GM23338 (cell line): ENCODE measurements at regions not wholly inside any gene's neighbourhood (a gene's known extent, or its start where the extent isn't known, plus 50 kb on each side); places are given as distances from the start of the nearest gene placed in this dataset.

ENCODE experiments used
- CREB1 ChIP-seq: fragments of 250-450 bp; sonication (Bioruptor Pico); IDR thresholded peaks from 2 replicates; pipeline ENCODE4 v1.5.0; 2020; ENCODE audit warnings: low read depth, mild to moderate bottlenecking, moderate library complexity
- JUNB ChIP-seq: IDR thresholded peaks from one replicate; pipeline ENCODE4 v1.6.1; 2016; ENCODE audit warnings: antibody characterized with exemption; ENCODE audit not compliant: unreplicated experiment
- NANOG ChIP-seq: IDR thresholded peaks from 2 replicates; pipeline ENCODE4 v1.6.1; 2016; ENCODE audit warnings: antibody characterized with exemption, borderline replicate concordance
- POLR2AphosphoS5 ChIP-seq: IDR thresholded peaks from 2 replicates; pipeline ENCODE4 v1.6.1; 2016; ENCODE audit warnings: antibody characterized with exemption, low read depth
- STAT1 ChIP-seq: IDR thresholded peaks from one replicate; pipeline ENCODE4 v1.6.1; 2016; ENCODE audit warnings: antibody characterized with exemption; ENCODE audit not compliant: unreplicated experiment
- ZNF114 ChIP-seq: fragments of 250-450 bp; sonication (Bioruptor Pico); IDR thresholded peaks from 2 replicates; pipeline ENCODE4 v1.5.0; 2020; ENCODE audit warnings: mild to moderate bottlenecking, moderate library complexity
- TF ChIP-seq, protein P1 (sequence below): fragments of 250-450 bp; sonication (Bioruptor Pico); IDR thresholded peaks from 2 replicates; pipeline ENCODE4 v1.5.0; 2020; ENCODE audit warnings: mild to moderate bottlenecking, moderate library complexity
- TF ChIP-seq, protein P2 (sequence below), 2 experiments: fragments of 200-600 bp in 1 of 2; sonication (generic) in 1 of 2; conservative IDR thresholded peaks; 2 replicates each; pipeline versions ENCODE4 v1.5.1 to v1.6.1; 2016 to 2017; ENCODE audit warnings: antibody characterized with exemption in 2 of 2, low read depth in 2 of 2, mild to moderate bottlenecking in 2 of 2, moderate library complexity in 1 of 2
- TF ChIP-seq, protein P3 (sequence below): IDR thresholded peaks from 2 replicates; pipeline ENCODE4 v1.6.1; 2016; ENCODE audit warnings: antibody characterized with exemption

- TF ChIP-seq, protein P1, sequence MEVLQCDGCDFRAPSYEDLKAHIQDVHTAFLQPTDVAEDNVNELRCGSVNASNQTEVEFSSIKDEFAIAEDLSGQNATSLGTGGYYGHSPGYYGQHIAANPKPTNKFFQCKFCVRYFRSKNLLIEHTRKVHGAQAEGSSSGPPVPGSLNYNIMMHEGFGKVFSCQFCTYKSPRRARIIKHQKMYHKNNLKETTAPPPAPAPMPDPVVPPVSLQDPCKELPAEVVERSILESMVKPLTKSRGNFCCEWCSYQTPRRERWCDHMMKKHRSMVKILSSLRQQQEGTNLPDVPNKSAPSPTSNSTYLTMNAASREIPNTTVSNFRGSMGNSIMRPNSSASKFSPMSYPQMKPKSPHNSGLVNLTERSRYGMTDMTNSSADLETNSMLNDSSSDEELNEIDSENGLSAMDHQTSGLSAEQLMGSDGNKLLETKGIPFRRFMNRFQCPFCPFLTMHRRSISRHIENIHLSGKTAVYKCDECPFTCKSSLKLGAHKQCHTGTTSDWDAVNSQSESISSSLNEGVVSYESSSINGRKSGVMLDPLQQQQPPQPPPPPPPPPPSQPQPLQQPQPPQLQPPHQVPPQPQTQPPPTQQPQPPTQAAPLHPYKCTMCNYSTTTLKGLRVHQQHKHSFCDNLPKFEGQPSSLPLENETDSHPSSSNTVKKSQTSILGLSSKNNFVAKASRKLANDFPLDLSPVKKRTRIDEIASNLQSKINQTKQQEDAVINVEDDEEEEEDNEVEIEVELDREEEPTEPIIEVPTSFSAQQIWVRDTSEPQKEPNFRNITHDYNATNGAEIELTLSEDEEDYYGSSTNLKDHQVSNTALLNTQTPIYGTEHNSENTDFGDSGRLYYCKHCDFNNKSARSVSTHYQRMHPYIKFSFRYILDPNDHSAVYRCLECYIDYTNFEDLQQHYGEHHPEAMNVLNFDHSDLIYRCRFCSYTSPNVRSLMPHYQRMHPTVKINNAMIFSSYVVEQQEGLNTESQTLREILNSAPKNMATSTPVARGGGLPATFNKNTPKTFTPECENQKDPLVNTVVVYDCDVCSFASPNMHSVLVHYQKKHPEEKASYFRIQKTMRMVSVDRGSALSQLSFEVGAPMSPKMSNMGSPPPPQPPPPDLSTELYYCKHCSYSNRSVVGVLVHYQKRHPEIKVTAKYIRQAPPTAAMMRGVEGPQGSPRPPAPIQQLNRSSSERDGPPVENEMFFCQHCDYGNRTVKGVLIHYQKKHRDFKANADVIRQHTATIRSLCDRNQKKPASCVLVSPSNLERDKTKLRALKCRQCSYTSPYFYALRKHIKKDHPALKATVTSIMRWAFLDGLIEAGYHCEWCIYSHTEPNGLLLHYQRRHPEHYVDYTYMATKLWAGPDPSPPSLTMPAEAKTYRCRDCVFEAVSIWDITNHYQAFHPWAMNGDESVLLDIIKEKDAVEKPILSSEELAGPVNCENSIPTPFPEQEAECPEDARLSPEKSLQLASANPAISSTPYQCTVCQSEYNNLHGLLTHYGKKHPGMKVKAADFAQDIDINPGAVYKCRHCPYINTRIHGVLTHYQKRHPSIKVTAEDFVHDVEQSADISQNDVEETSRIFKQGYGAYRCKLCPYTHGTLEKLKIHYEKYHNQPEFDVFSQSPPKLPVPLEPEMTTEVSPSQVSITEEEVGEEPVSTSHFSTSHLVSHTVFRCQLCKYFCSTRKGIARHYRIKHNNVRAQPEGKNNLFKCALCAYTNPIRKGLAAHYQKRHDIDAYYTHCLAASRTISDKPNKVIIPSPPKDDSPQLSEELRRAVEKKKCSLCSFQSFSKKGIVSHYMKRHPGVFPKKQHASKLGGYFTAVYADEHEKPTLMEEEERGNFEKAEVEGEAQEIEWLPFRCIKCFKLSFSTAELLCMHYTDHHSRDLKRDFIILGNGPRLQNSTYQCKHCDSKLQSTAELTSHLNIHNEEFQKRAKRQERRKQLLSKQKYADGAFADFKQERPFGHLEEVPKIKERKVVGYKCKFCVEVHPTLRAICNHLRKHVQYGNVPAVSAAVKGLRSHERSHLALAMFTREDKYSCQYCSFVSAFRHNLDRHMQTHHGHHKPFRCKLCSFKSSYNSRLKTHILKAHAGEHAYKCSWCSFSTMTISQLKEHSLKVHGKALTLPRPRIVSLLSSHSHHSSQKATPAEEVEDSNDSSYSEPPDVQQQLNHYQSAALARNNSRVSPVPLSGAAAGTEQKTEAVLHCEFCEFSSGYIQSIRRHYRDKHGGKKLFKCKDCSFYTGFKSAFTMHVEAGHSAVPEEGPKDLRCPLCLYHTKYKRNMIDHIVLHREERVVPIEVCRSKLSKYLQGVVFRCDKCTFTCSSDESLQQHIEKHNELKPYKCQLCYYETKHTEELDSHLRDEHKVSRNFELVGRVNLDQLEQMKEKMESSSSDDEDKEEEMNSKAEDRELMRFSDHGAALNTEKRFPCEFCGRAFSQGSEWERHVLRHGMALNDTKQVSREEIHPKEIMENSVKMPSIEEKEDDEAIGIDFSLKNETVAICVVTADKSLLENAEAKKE (CRISPR knock-in tag): no peak
- TF ChIP-seq, protein P2, sequence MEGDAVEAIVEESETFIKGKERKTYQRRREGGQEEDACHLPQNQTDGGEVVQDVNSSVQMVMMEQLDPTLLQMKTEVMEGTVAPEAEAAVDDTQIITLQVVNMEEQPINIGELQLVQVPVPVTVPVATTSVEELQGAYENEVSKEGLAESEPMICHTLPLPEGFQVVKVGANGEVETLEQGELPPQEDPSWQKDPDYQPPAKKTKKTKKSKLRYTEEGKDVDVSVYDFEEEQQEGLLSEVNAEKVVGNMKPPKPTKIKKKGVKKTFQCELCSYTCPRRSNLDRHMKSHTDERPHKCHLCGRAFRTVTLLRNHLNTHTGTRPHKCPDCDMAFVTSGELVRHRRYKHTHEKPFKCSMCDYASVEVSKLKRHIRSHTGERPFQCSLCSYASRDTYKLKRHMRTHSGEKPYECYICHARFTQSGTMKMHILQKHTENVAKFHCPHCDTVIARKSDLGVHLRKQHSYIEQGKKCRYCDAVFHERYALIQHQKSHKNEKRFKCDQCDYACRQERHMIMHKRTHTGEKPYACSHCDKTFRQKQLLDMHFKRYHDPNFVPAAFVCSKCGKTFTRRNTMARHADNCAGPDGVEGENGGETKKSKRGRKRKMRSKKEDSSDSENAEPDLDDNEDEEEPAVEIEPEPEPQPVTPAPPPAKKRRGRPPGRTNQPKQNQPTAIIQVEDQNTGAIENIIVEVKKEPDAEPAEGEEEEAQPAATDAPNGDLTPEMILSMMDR (conservative IDR thresholded peaks at IDR 0.05; ENCODE audit: low read depth in 2 of 2): no peak
- no peak for TF ChIP-seq ZNF114
- TF ChIP-seq NANOG: no peak
- TF ChIP-seq, protein P3, sequence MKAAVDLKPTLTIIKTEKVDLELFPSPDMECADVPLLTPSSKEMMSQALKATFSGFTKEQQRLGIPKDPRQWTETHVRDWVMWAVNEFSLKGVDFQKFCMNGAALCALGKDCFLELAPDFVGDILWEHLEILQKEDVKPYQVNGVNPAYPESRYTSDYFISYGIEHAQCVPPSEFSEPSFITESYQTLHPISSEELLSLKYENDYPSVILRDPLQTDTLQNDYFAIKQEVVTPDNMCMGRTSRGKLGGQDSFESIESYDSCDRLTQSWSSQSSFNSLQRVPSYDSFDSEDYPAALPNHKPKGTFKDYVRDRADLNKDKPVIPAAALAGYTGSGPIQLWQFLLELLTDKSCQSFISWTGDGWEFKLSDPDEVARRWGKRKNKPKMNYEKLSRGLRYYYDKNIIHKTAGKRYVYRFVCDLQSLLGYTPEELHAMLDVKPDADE: no peak
- no peak for TF ChIP-seq JUNB
- TF ChIP-seq STAT1: no peak
- no peak for TF ChIP-seq CREB1
- no peak for TF ChIP-seq POLR2AphosphoS5
These were observed 236.9 kb downstream of the PTEN start (continued) for GRCh38 chr10:88100281-88100680.
